Muscle of leg (tissue), 3 donors: ENCODE measurements at regions not wholly inside any gene's neighbourhood (a gene's known extent, or its start where the extent isn't known, plus 50 kb on each side); places are given as distances from the start of the nearest gene placed in this dataset.

Experiments
- DNase-seq: peaks from one replicate; pipeline ENCODE4 v3.0.0; 2013
- H3K27ac ChIP-seq: one replicate; pipeline ENCODE4 v1.5.1; 2013; ENCODE audit warnings: mild to moderate bottlenecking, low read length, control low read depth
- H3K27me3 ChIP-seq: one replicate; pipeline ENCODE4 v1.6.1; 2013; ENCODE audit warnings: low read length; ENCODE audit not compliant: control insufficient read depth, insufficient read depth
- H3K36me3 ChIP-seq: one replicate; pipeline ENCODE4 v1.6.1; 2013; ENCODE audit warnings: low read length; ENCODE audit not compliant: control insufficient read depth, insufficient read depth
- H3K4me1 ChIP-seq: one replicate; pipeline ENCODE4 v1.6.1; 2013; ENCODE audit warnings: low read length; ENCODE audit not compliant: control insufficient read depth, insufficient read depth
- H3K4me3 ChIP-seq: one replicate; pipeline ENCODE4 v1.5.1; 2013; ENCODE audit warnings: low read length, control low read depth
- H3K9me3 ChIP-seq: replicated peaks from 2 replicates; pipeline ENCODE4 v1.6.1; 2013; ENCODE audit warnings: low read depth, low read length; ENCODE audit not compliant: control insufficient read depth
- WGBS: methylation state at CpG from one replicate; pipeline ENCODE4 v1.1.5; 2013; ENCODE audit warnings: missing lambda C conversion rate; ENCODE audit not compliant: insufficient coverage; 5-methylcytosine and 5-hydroxymethylcytosine counted together

DNA sequence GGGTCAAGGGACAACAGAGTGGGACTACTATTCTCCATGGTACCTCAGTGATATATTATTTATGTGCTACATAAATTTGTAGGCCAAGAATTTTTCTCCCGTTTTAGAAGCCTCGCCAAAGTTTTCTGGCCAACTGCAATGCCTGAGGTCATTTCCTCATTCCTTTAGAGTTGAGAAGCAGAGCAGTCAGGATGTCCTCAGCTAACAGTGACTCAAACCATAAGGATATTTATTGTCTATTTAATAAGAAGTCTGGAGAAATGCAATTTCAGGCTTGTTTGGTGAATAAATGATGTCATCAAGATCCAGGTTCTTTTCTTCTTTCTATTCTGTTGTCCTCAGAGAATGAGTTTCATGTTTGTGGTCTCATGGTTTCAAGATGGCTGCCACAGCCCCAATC is 91.0 kb downstream of the ADCYAP1 start:
- WGBS, result 38% methylated on average over 2 of the region's 2 CpGs
- no peaks in the 10 kb centered on the region for H3K36me3 ChIP-seq
- H3K27me3 ChIP-seq, result no peaks in the 10 kb centered on the region
- no peaks in the 10 kb centered on the region for H3K4me1 ChIP-seq
- no peak overlapping the region for H3K4me3 ChIP-seq
- H3K9me3 ChIP-seq, result no peaks in the 10 kb centered on the region
- DNase-seq, result peak; percentile 86
- H3K27ac ChIP-seq, result peak overlapping the region; percentile 39

DNA sequence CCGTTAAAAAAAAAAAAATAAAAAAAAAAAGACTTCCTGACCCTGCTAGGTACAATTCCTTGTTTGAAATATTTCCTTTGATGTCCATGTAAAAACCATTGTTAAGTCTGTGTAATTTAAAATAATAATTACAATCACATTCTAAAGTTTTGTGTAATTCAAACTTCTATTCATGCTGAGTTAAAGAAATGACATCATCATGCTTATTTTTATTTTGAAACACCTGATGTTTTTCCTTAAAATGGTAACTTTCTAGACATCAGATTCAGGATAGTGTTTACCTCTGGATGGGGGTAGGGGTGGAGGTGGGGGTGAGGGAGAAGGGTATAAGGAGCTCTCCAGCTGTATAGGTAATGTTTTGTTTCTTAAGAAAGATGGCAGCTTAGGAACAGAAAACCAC is 92.8 kb downstream of the ADCYAP1 start:
- H3K4me1 ChIP-seq, result no peaks in the 10 kb centered on the region
- no peak overlapping the region for H3K27ac ChIP-seq
- WGBS, result no CpG with 5 or more reads among the region's 1 CpG
- no peaks in the 10 kb centered on the region for H3K36me3 ChIP-seq
- no peak for DNase-seq
- no peaks in the 10 kb centered on the region for H3K9me3 ChIP-seq
- H3K27me3 ChIP-seq, result no peaks in the 10 kb centered on the region
- H3K4me3 ChIP-seq, result no peak overlapping the region

DNA sequence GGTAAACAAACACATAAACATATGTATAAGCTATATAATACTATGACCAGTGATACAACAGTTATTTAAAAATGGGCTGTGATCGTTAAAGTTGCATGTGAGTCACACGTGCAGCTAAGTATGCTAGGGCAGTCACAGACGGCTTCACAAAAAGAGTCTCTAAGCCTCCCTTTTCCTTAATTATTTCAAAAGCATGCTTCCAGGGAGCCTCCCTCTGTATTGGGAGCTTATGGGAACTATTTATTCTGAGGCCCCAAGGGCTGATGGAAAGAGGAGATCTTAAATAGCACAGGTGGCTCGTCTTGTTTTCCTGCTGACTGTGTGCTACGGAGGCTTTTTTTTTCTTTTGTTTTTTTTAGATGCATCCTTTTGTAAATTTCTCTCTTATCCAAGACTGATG is 94.3 kb downstream of the ADCYAP1 start:
- Histone ChIP-seq H3K4me1 (no peaks in the 10 kb centered on the region), H3K27me3 (no peaks in the 10 kb centered on the region), H3K27ac (no peak overlapping the region), H3K4me3 (no peak overlapping the region), H3K9me3 (no peaks in the 10 kb centered on the region), H3K36me3 (no peaks in the 10 kb centered on the region)
- peak; percentile 39 for DNase-seq
- WGBS, result no CpG with 5 or more reads among the region's 5 CpGs

DNA sequence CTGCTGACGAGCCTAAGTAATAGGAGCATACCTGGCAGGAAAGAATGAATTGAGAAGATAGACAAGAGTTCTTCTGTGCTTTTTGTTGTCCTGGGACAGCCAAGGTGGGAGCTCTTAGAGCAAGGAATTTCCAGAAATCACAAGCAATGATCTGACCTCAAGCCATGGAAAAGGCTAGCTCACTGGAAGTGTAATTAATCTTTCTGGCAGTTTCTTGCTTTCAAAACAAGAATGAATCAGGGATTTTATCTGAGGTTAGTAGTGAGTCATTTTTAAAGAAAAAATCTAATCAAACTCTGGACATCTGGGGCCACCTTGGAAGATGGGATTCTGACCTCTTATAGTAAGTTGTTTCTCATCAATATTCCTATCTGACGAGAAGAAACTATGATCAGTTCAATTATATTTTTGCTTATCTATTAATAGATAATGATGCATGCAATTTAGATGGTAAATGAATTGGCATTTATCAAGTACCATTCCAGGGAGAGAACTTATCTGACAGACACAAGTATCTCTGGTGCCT is 98.0 kb downstream of the ADCYAP1 start:
- H3K9me3 ChIP-seq, result no peaks in the 10 kb centered on the region
- H3K27ac ChIP-seq, result no peak overlapping the region
- H3K4me1 ChIP-seq, result no peaks in the 10 kb centered on the region
- no peaks in the 10 kb centered on the region for H3K27me3 ChIP-seq
- no peak overlapping the region for H3K4me3 ChIP-seq
- DNase-seq, result no peak
- 36% methylated on average over 1 of the region's 2 CpGs for WGBS
- no peaks in the 10 kb centered on the region for H3K36me3 ChIP-seq

DNA sequence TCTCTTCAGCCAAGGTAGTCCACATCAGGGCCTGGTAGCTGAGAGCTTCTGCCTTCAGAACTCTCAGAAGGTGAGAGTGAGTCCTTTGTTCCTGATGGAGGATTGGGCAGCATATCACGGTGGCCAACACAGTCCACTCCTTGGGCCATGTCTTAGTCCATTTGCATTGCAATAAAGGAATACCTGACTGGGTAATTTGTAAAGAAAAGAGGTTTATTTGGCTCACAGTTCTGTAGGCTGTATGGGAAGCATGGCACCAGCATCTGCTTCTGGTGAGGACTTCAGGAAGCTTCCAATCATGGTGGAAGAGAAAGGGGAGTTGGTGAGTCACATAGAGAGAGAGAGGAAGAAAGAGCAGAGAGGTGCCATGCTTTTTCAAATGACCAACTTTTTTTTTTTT is 98.8 kb downstream of the ADCYAP1 start:
- no peaks in the 10 kb centered on the region for H3K36me3 ChIP-seq
- no peaks in the 10 kb centered on the region for H3K27me3 ChIP-seq
- no peaks in the 10 kb centered on the region for H3K9me3 ChIP-seq
- DNase-seq, result no peak
- 80% methylated on average over 1 of the region's 1 CpG for WGBS
- H3K27ac ChIP-seq, result no peak overlapping the region
- no peaks in the 10 kb centered on the region for H3K4me1 ChIP-seq
- H3K4me3 ChIP-seq, result no peak overlapping the region

DNA sequence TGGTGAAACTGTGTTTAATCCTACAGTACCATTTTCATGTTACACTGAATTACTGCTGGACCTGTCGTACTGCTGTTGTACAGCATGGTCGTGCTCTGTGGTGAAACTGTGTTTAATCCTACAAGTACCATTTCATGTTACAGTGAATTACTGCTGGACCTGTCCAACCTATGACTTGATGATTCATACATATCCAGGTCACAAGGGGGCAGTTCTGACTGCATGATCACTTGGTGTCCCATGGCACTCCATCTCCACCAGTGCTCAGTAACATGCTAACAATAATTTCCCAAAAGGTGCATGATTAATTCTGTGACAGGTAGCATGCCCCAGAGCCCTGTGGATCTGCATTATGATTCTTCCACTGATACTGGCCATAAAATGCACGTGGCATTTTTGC is 101.6 kb downstream of the ADCYAP1 start:
- H3K27ac ChIP-seq, result no peak overlapping the region
- DNase-seq, result no peak
- H3K9me3 ChIP-seq, result no peaks in the 10 kb centered on the region
- H3K27me3 ChIP-seq, result no peaks in the 10 kb centered on the region
- H3K36me3 ChIP-seq, result no peaks in the 10 kb centered on the region
- H3K4me1 ChIP-seq, result no peaks in the 10 kb centered on the region
- H3K4me3 ChIP-seq, result no peak overlapping the region
- 69% methylated on average over 2 of the region's 3 CpGs for WGBS

DNA sequence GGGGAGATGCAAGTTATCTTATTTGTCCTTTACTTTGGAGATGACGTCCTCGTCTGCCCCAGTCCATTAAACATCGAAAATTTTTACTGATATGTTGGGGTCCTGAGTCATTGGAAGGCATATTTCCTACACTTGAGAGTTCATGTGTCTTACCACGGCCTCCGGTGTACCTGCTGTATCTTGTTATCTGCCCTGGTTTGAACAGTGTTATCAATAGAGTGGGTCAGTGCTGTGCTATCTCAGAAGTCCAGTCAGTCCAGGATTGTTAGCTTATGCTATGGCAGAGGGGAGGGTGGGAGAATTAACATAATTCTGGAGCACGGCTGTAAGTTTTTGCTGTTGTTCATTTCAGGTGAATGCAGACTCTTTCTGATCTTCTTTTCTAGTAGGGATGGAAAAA is 102.3 kb downstream of the ADCYAP1 start:
- WGBS, result 96% methylated on average over 5 of the region's 6 CpGs
- no peaks in the 10 kb centered on the region for H3K27me3 ChIP-seq

DNA sequence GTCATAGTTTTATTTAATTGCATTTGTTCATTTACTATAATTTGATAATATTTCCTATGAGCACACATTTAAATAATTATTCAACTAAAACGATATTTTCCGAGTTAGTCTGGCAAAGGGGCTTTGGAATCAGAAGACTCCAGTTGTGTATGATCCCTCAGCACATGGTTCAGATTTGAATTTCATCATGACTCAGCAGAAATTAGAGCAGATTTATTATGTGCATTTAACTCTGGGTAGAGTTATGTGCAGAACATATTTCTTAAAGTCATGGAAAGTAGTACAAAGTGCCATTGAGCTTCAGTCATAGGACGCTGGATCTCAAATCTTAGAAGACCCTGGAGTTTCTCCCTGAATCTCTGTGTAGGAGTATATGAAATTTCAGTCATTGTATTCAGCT is 106.7 kb downstream of the ADCYAP1 start:
- no peak overlapping the region for H3K4me3 ChIP-seq
- H3K36me3 ChIP-seq, result no peaks in the 10 kb centered on the region
- H3K27ac ChIP-seq, result no peak overlapping the region
- peaks cover 13% of the 10 kb centered on the region for H3K4me1 ChIP-seq
- no peaks in the 10 kb centered on the region for H3K27me3 ChIP-seq
- DNase-seq, result peak; percentile 17
- WGBS, result no CpG with 5 or more reads among the region's 3 CpGs
- H3K9me3 ChIP-seq, result no peaks in the 10 kb centered on the region

More for the DNA sequence above, 102.3 kb downstream of the ADCYAP1 start:
- Histone ChIP-seq H3K4me3 (no peak overlapping the region), H3K27ac (no peak overlapping the region), H3K36me3 (no peaks in the 10 kb centered on the region), H3K9me3 (no peaks in the 10 kb centered on the region), H3K4me1 (no peaks in the 10 kb centered on the region)
- DNase-seq, result no peak

DNA sequence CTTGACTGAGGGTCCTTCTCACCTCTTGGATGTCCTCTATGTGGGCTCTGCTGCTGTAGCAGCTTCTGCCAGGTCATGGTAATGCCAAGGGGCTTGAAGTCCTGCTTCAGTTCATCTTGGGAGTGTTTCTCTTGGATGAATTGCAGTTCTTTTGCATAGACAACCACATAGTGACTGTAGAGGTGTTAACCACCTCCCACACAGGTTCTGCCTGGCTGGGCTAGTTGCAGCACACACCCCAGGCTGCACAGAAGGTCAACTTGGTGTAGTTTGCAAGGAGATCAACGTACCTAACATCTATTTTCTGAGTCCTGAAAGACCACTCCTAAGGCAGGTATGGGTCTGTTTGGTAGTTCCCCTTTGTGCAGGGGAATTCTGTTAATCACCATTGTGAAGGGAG is 108.1 kb downstream of the ADCYAP1 start:
- Histone ChIP-seq H3K36me3 (no peaks in the 10 kb centered on the region), H3K4me3 (no peak overlapping the region), H3K4me1 (peaks cover 16% of the 10 kb centered on the region), H3K9me3 (no peaks in the 10 kb centered on the region), H3K27ac (no peak overlapping the region), H3K27me3 (no peaks in the 10 kb centered on the region)
- no CpG with 5 or more reads among the region's 1 CpG for WGBS
- no peak for DNase-seq

DNA sequence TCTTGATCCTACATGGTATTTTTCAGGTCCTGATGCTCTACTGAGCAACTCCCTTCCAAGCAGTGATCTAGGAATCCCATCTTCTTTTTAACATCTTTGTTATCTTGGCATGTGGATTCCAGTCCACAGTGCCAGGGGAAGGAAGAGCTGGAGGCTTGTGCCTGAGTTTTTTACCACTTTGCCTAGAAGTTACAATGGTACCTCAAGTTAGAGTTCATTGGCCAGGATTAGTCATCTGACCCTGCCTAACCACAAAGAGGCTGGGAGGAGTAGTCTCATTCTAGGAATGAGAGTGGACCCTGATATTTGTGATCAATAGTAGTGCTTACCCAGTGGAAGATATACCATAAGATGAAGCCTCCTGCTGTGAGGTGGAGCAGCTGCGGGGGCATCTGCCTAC is 109.3 kb downstream of the ADCYAP1 start:
- no peak for DNase-seq
- Histone ChIP-seq H3K36me3 (no peaks in the 10 kb centered on the region), H3K27me3 (no peaks in the 10 kb centered on the region), H3K9me3 (no peaks in the 10 kb centered on the region), H3K27ac (no peak overlapping the region), H3K4me3 (no peak overlapping the region), H3K4me1 (peaks cover 20% of the 10 kb centered on the region)
- no CpG with 5 or more reads among the region's 1 CpG for WGBS

DNA sequence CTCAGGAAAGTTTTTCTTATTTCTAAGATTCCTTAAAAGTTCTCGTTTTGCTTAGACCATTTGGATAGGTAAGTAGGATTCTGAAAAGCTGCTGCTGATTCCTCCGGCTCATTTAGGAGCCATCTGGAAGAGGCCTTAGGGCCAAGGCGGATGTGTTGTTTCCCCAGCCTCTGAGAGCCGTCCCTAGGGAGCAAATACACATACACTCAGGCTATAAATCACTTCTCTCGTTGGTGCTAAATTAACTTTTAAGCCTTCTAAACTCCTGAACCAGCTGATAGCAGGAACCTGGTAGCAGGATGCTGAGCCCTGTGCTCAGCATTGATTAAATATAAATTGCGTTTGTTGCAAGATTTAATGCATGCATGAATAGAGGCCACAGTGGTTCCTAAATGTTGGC is 109.8 kb downstream of the ADCYAP1 start:
- DNase-seq, result peak; percentile 42
- no peaks in the 10 kb centered on the region for H3K9me3 ChIP-seq
- no peak overlapping the region for H3K4me3 ChIP-seq
- H3K27me3 ChIP-seq, result no peaks in the 10 kb centered on the region
- H3K36me3 ChIP-seq, result no peaks in the 10 kb centered on the region
- H3K4me1 ChIP-seq, result peaks cover 20% of the 10 kb centered on the region
- H3K27ac ChIP-seq, result no peak overlapping the region
- 13% methylated on average over 3 of the region's 6 CpGs for WGBS
